Effector CD8-positive, alpha-beta T cell (primary cell): ENCODE measurements at regions not wholly inside any gene's neighbourhood (a gene's known extent, or its start where the extent isn't known, plus 50 kb on each side); places are given as distances from the start of the nearest gene placed in this dataset.

Source experiments
- DNase-seq: peaks from one replicate; lab custom pipeline; 2025; lab: John Stamatoyannopoulos, UW

- DNase-seq = no peak
Observed at GRCh38 chr22:47736186-47737034, 974.0 kb downstream of the TBC1D22A start.

GRCh38 chr22:47734511-47734910, 972.1 kb downstream of the TBC1D22A start:
- no peak for DNase-seq

DNA sequence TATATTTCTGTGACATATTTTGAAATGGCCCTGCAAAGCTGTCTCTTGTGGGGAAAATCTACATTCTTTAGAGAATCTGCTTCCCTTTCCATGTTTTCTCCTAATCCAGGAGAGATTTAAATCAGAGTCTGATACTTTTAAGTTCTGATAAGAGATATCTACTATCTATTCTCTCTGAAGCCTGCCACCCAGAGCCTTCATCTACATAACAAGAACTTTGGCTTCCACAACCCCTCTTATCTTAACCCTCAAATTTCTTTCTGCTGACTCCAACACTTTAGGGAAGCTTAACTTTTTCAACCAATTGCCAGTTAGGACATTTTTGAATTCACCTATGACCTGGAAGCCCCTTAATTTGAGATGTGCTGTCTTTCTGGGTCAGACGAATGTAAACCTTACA, 965.2 kb downstream of the TBC1D22A start:
- no peak for DNase-seq

DNA sequence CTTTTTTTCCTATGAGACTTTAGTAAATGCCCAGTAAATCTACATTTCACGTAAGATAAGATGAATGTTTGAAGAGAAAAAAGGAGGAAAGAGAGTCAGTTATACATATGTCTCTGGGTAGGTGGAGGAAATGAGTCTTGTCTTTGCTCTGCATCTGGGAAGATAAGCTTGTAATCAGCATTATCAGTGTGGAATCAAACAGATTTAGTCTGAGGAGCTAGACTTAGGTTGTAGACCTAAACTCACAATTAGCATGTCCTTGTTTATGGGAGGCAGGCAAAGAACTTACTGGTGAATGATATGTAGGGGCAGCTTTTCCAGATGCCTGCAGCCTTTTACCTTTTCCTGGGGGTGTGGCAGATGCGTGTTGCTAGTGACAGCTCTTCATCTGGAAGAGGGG, 962.3 kb downstream of the TBC1D22A start:
- DNase-seq = no peak

GRCh38 chr22:47724030-47724429, 961.6 kb downstream of the TBC1D22A start:
- no peak for DNase-seq

DNA sequence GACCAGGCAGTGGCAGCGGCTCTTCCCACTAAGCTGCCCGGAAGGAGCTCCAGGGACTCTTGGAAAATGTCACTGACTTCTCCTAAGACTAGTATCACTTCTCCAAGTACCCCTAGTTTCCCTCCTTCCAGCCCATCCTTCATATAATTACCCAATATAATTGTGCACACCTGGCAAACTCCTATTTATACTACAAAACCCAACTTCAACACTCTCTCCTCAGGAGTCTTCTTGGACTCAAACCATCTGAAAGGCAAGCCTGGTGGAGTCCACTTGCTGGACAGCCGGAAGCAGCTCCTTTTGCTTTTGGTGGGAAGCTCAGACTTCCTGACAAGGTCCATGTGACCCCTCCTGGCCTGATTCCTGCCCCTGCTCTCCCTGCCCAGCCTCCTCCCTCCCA, 955.9 kb downstream of the TBC1D22A start:
- DNase-seq = no peak

GRCh38 chr22:47716890-47717615, 954.6 kb downstream of the TBC1D22A start:
- no peak for DNase-seq

DNA sequence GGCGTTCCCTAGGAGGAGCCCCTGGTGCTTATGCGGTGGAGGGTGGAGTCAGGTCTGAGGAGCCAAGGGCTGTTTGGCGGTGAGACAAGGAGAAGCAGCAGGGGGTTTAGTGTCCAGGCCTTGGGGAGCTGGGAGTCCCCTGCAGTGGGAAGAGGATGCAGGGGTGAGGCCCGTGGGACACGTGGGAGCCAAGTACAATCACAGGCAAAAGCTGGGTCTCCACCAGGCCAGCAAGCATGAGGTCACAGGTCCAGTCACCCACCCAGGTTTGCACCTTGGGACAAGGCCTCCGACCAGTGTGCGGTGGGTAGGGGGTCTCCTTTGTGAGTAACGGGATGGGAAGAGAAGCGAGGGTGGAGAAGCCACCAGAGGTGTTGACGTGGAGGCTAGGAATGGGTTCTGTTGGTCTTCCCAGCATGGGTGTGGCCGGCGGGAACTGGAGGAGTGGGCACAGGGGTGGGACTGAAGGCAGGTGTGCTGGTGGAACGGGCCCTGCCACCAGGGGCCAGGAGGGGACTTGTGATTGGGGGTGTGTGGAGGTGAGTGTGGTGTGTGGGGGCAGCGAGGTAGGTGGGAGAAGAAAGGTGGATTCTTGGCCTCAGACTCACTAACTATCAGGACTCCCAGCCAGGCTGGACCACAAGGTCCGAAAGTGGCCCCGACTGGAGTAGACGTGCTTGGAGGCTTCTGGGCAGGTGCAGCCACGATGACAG, 953.6 kb downstream of the TBC1D22A start:
- no peak for DNase-seq

- DNase-seq = no peak
Observed at GRCh38 chr22:47713941-47714340, 951.5 kb downstream of the TBC1D22A start.

- DNase-seq = no peak
Observed at GRCh38 chr22:47710135-47710534, 947.7 kb downstream of the TBC1D22A start.

- no peak for DNase-seq
Observed at GRCh38 chr22:47705350-47705749, 942.9 kb downstream of the TBC1D22A start.

DNA sequence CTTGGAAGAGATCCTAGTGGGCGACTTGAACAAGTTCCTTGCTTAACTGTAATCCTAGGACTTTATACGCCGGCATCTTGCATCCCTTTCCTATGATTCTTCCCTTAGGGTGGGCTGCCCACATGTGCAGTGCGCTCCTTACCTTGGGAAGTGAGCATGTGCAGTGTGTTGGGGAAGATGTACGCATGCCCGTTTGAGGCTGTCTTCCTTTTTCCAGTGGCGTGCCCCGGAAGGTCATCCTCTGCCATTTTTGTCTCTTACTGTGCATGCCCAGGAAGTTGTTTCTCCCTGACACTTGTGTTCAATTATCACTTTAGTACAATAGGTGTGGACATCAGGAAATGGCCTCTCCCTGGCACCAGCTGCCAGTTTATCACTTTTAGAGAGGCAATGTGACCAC, 936.5 kb downstream of the TBC1D22A start:
- no peak for DNase-seq

DNA sequence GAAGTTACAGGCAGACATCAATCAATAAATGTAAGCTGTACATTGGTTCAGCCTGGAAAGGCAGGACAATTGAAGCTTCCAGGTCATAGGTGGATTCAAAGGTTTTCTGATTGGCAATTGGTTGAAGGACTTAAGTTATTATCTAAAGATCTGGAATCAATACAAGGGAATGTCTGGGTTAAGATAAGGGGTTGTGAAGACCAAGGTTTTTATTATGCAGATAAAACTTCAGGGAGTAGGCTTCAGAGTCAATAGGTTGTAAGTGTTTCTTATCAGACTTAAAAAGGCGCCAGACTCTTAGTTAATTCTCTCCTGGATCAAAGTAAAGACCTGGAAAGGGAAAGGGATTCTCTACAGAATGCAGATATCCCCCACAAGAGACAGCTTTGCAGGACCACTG, 935.4 kb downstream of the TBC1D22A start:
- no peak for DNase-seq

DNA sequence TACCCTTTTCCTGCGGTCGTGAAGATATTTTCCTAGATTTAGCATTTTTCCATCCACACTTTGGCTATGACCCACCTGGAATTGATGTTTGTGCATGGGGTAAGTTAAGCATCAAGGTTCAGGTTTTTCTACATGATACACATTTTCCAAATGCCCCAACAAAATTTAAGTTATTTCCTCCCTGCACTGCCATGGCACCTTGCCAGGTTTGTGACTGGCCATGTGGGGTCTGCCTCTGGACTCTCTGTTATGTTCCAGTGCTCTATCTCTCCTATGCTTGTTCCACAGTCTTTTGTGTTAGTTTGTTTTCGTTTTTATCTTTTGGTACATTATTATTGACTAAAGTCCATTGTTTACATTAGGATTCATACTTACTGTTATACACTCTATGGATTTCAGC, 934.3 kb downstream of the TBC1D22A start:
- no peak for DNase-seq

DNA sequence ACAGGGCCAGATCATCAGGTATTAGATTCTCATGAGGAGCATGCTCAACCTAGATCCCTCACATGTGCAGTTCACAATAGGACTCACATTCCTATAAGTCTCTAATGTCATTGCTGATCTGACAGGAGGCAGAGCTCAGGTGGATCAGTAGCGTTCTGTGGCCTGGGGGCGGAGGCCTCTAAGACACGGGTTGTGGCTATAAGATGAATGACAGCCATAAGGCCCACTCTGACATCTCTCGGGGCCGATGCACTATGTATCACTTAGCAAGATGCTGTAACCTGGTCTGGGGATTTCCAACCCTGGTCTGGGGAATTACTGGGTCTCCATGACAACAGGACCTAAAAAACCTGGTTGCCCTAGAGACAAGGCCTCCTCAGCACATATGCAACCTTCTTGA, 932.7 kb downstream of the TBC1D22A start:
- DNase-seq = no peak

GRCh38 chr22:47694536-47695130, 932.2 kb downstream of the TBC1D22A start:
- no peak for DNase-seq

DNA sequence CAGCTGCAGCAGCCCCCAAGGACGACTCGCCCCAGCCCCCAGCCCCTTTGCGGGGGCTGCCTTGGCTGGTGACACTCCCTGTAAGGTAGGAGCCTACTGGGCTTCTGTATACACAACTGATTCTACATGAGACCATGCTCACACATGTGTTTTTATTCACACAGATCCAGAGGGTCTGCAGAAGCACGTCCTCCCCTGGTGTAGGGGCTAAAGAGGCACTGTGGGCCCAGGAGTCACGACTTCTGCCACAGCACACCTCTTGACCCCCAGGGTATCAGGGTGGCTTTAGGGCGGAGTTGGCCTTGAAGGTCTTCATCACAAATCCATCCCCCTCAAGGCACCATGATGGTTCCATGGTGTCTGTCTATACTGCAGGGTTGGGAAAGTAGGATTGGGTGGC, 931.2 kb downstream of the TBC1D22A start:
- no peak for DNase-seq

GRCh38 chr22:47692811-47693210, 930.4 kb downstream of the TBC1D22A start:
- no peak for DNase-seq

GRCh38 chr22:47691152-47691895, 928.9 kb downstream of the TBC1D22A start:
- DNase-seq = no peak

- no peak for DNase-seq
Observed at GRCh38 chr22:47690586-47690985, 928.1 kb downstream of the TBC1D22A start.

DNA sequence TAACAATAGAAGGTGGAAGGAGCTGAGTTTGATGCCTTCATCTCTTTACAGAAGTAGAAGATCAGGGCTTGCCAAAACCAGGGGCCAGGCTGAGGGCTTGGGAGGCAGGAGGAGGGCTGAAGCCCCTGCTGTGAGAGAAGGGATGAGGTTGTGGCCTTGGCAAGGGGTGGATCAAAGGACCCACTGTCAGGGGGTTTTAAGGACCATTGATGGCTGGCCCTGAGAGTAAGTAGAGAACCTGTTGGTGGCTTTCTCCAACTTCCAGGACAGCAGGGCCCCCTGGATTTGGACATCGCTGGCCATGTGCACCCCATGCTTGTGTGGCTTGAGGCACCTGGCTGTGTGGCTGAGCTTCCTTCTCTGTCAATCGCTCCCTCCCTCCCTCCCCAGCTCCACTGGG, 927.7 kb downstream of the TBC1D22A start:
- no peak for DNase-seq

DNA sequence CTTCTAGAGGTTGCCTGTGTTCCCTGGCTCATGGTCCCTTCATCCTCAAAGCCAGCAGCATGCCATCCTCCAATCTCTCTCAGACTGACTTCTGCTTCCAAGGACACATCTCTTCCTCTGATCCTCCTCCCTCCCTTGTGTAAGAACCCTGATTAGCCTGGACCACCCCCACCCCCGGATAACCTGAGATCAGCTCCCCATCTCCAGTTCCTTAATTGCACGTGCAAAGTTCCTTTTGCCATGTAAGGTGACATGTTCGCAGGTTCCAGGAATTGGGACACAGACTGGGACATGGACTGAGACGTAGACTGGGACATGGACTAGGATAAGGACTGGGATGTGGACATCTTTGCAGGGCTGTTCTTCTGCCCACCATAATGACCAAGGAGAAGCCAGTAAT, 925.3 kb downstream of the TBC1D22A start:
- DNase-seq = no peak
